K562 (cell line): ENCODE measurements at regions not wholly inside any gene's neighbourhood (a gene's known extent, or its start where the extent isn't known, plus 50 kb on each side); places are given as distances from the start of the nearest gene placed in this dataset. TPM values are rescaled to one million over a fixed set of nuclear protein-coding genes. Genes with fewer than 3 reads are reported as not detected.

Experiments
- microRNA-seq: library from miRNA; unstranded; fragments of <30 nt; microRNA quantifications from one replicate; pipeline ENCODE4, GENCODE V29; 2018; ENCODE audit warnings: borderline microRNAs expressed
- small RNA-seq: library from RNA; depleted of rRNA; stranded (forward); fragments of <200 nt; gene quantifications from one replicate; pipeline ENCODE3, GENCODE V24; 2014

Small RNA genes lying in the stretch of these regions (microRNA-seq; reads per million reads assigned to microRNA genes)
- not detected for gene MIR4770

Small RNA genes lying in the stretch of these regions (small RNA-seq; reads per million reads assigned to genes)
- gene MIR4770, result not detected
